ENCODE measurements at regions not wholly inside any gene's neighbourhood (a gene's known extent, or its start where the extent isn't known, plus 50 kb on each side); places are given as distances from the start of the nearest gene placed in this dataset.
A peak's percentile ranks its signal among the peaks of the same experiment; 100 is the strongest.

DNA sequence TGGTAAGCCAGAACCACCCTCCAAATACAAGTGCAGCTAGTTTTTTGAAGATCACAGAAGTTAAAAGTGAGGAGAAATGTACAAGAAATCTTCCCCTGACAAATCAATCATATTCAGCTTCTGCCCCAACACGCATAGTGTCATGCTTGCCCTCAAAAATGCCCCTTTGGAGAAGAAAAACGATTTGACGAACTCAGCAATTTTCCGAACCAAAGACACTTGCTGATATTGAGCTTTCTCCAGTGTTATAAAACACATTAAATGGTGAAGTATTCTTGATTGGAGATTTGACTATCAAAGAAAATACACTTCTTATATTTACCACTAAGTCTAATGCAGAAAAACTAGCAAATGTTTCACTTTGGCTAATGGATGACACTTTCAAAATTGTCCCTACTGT lies 195.5 kb downstream of the ETV1 start:
- Histone ChIP-seq H3K4me1 (no peaks in the 10 kb centered on the region), H3K36me3 (no peaks in the 10 kb centered on the region), H3K4me3 (no peak overlapping the region), H3K27me3 (no peaks in the 10 kb centered on the region), H3K27ac (no peak overlapping the region), H3K9me3 (no peaks in the 10 kb centered on the region)
- DNase-seq = no peak
- 76 to 98% (median 85%) methylated on average over 4 of the region's 4 CpGs for WGBS, 5 donors
- intact Hi-C loops (cut with DNase I; ENCODE audit: low total_unique reads) = no loop called here
- TF ChIP-seq POLR2A (IDR thresholded peaks at IDR 0.05) (no peak), POLR2AphosphoS5 (IDR thresholded peaks at IDR 0.05) (no peak), EP300 (IDR thresholded peaks at IDR 0.05) (no peak)
- TF ChIP-seq, protein P1, sequence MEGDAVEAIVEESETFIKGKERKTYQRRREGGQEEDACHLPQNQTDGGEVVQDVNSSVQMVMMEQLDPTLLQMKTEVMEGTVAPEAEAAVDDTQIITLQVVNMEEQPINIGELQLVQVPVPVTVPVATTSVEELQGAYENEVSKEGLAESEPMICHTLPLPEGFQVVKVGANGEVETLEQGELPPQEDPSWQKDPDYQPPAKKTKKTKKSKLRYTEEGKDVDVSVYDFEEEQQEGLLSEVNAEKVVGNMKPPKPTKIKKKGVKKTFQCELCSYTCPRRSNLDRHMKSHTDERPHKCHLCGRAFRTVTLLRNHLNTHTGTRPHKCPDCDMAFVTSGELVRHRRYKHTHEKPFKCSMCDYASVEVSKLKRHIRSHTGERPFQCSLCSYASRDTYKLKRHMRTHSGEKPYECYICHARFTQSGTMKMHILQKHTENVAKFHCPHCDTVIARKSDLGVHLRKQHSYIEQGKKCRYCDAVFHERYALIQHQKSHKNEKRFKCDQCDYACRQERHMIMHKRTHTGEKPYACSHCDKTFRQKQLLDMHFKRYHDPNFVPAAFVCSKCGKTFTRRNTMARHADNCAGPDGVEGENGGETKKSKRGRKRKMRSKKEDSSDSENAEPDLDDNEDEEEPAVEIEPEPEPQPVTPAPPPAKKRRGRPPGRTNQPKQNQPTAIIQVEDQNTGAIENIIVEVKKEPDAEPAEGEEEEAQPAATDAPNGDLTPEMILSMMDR (IDR thresholded peaks at IDR 0.05) = no peak

DNA sequence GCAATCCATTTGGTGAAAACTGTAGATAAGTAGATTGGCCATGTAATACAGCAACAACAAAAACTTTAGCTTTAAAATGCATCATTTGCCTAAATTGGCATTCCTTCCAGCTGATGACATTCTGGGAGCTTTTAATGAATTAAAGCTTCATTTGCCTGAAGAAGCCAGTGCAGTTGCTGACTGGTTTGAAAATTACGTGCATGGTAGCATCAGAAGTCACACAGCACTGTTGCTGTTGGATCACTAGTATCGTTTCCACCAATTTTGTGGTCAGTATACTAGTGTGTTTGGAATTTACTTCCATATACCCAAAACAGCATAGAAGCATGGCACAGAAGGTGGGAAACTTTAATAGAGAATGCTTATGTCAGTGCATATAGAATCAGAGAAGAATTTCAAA lies 194.9 kb downstream of the ETV1 start:
- intact Hi-C loops (cut with DNase I; ENCODE audit: low total_unique reads) = no loop called here
- Histone ChIP-seq H3K27me3 (no peaks in the 10 kb centered on the region), H3K27ac (no peak overlapping the region), H3K9me3 (no peaks in the 10 kb centered on the region), H3K4me1 (no peaks in the 10 kb centered on the region), H3K4me3 (no peak overlapping the region), H3K36me3 (no peaks in the 10 kb centered on the region)
- WGBS, 5 donors = 89 to 98% (median 93%) methylated on average over 2 of the region's 2 CpGs
- DNase-seq = no peak
- TF ChIP-seq, protein P1 (IDR thresholded peaks at IDR 0.05) = no peak
- no peak for TF ChIP-seq POLR2A (IDR thresholded peaks at IDR 0.05)
- no peak for TF ChIP-seq POLR2AphosphoS5 (IDR thresholded peaks at IDR 0.05)
- TF ChIP-seq EP300 (IDR thresholded peaks at IDR 0.05) = no peak

DNA sequence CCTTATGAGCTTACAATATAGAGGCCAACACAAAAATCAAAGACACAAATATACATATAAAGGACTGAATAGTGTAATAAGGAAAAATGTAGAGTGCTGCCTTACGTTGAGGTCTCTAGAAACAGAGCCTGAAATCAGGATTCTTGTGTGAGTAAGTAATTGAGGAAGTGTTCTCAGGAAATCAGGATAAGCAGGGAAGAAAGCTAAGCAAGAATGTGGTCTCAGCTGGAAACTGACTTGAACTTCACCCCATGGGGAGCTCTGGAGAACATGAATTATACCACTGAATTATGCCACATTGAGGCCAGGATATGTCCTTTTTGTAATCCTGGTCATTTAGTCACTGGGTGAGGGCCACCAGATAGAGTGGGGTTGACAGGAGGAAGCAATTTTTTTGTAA lies 191.9 kb downstream of the ETV1 start:
- no peaks in the 10 kb centered on the region for H3K4me1 ChIP-seq
- H3K27me3 ChIP-seq = no peaks in the 10 kb centered on the region
- no peak for DNase-seq
- no peak overlapping the region for H3K4me3 ChIP-seq
- TF ChIP-seq EP300 (IDR thresholded peaks at IDR 0.05) = no peak
- TF ChIP-seq, protein P1 (IDR thresholded peaks at IDR 0.05) = no peak
- TF ChIP-seq POLR2AphosphoS5 (IDR thresholded peaks at IDR 0.05) = no peak
- TF ChIP-seq POLR2A (IDR thresholded peaks at IDR 0.05) = no peak
- no peak overlapping the region for H3K27ac ChIP-seq
- no peaks in the 10 kb centered on the region for H3K9me3 ChIP-seq
- 58 to 74% (median 63%) methylated on average over 1 of the region's 1 CpG for WGBS, 5 donors
- no peaks in the 10 kb centered on the region for H3K36me3 ChIP-seq
- intact Hi-C loops (cut with DNase I; ENCODE audit: low total_unique reads) = no loop called here

DNA sequence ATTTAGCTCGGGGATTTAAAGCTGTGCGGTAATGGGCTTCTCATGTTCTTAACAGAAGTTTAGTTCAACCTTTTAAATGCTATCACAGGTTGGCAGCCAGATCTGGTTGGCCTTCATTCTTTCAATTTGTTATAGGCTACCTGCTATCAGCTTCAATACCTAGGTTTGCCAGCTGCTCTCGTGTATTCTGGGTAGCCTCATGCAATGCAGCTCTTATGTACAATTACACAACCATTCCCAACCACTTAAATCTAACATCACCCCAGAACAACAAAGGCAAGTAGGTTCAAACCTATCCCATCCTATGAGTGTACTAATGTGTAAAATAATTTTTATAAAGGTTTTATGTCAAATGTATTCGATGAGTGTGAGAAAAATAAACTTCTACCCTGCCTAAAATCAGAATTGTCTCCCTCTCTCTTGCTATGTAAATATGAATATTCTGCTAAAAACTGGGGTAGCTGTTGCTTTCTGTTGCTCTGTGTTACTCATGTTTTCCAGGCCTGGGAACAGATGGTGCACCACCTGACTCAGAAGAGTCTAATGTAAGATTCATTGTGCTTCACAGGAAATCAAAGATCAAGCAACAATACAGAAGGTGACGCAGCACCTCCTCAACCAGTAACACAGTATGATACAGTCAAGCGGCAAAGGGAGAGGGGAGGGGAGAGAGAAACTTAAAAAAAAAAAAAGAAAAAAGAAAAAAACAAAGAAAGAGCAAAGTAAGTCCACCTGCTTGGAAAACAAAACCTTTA lies 188.6 kb downstream of the ETV1 start:
- no peak overlapping the region for H3K27ac ChIP-seq
- H3K4me3 ChIP-seq = no peak overlapping the region
- intact Hi-C loops (cut with DNase I; ENCODE audit: low total_unique reads) = no loop called here
- 37 to 60% (median 47%) methylated on average over 6 of the region's 6 CpGs for WGBS, 5 donors
- no peaks in the 10 kb centered on the region for H3K36me3 ChIP-seq
- no peaks in the 10 kb centered on the region for H3K9me3 ChIP-seq
- H3K27me3 ChIP-seq = no peaks in the 10 kb centered on the region
- no peaks in the 10 kb centered on the region for H3K4me1 ChIP-seq
- TF ChIP-seq, protein P1 (IDR thresholded peaks at IDR 0.05) = no peak
- TF ChIP-seq POLR2A (IDR thresholded peaks at IDR 0.05) = no peak
- TF ChIP-seq POLR2AphosphoS5 (IDR thresholded peaks at IDR 0.05) = no peak
- TF ChIP-seq EP300 (IDR thresholded peaks at IDR 0.05) = no peak
- DNase-seq = peak; percentile 42 to 49

All from stomach (tissue), 8 donors.